EL (cell line): ENCODE measurements at regions not wholly inside any gene's neighbourhood (a gene's known extent, or its start where the extent isn't known, plus 50 kb on each side); places are given as distances from the start of the nearest gene placed in this dataset.

Source experiments
- DNase-seq: peaks from one replicate; pipeline ENCODE4 v3.0.0-alpha.2; 2016

- DNase-seq = no peak
Observed at GRCh38 chr9:91073049-91073810, 271.6 kb downstream of the SYK start.

DNA sequence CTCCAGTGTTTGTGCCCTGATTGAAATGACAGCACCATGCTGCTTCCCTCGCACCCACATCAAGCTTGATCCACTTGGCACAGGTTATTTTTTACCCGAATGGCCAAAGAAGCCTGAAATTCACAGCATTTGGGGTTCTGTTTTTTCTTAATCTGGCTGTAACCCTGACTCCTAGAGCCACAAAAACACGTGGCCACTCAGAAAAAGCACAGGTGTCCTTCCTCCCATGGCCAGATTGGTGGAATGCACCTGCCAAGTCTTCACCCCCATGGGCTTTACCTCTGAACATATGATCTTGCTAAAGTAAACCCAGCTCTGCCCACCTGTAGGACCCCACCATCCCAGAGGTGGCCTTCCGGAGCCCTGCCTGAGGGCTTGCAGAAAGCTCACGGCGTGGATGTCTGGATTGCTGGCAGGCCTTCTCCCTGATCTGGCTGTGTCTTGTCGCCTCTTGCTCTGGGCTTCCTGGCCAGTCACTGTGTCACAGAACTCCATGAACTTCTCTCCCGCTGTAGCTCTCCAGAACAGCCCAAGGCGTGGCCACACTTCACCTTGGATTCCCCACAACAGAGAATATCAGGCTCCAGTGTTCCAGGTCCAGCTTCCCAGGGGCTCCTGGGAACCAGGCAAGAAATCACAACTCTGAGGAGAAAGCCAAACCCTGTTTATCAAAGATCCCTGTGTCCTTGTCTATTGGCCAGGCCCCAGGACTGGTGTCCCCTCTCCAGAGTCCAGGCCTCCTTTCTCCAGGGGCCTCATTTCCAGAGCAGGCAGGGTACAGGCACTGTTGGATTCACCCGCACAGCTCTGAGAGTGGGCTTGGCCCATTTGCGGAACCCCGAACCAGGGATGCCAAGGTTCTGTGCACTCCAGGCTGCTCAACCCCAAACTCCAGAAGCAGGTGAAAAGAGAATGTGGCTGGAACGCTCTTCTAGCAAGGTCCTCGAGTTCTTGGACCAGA is 272.5 kb downstream of the SYK start:
- no peak for DNase-seq

- no peak for DNase-seq
Observed at GRCh38 chr9:91074866-91075265, 273.2 kb downstream of the SYK start.

- DNase-seq = peak; percentile 23
Observed at GRCh38 chr9:91075279-91075678, 273.7 kb downstream of the SYK start.

- no peak for DNase-seq
Observed at GRCh38 chr9:91077624-91078368, 276.2 kb downstream of the SYK start.

DNA sequence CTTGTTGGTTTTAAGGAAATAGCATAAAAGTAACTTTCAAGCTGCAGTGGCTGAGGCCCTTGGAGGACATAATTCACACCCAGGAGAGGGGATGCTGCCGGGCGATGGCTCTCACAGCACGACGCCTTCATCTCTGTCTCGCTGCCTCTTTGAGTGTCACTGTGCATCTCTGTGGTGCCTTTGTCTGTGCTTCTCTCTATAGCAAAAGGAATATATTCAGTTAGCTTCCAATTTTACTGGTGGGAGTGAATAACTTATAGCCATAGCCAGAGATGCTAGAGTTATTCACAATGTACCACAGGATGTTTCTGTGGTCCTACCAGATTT is 276.7 kb downstream of the SYK start:
- no peak for DNase-seq

GRCh38 chr9:91082731-91083130 is 279.0 kb downstream of the AUH start:
- DNase-seq = no peak

GRCh38 chr9:91084896-91085516 is 276.7 kb downstream of the AUH start:
- DNase-seq = no peak

DNA sequence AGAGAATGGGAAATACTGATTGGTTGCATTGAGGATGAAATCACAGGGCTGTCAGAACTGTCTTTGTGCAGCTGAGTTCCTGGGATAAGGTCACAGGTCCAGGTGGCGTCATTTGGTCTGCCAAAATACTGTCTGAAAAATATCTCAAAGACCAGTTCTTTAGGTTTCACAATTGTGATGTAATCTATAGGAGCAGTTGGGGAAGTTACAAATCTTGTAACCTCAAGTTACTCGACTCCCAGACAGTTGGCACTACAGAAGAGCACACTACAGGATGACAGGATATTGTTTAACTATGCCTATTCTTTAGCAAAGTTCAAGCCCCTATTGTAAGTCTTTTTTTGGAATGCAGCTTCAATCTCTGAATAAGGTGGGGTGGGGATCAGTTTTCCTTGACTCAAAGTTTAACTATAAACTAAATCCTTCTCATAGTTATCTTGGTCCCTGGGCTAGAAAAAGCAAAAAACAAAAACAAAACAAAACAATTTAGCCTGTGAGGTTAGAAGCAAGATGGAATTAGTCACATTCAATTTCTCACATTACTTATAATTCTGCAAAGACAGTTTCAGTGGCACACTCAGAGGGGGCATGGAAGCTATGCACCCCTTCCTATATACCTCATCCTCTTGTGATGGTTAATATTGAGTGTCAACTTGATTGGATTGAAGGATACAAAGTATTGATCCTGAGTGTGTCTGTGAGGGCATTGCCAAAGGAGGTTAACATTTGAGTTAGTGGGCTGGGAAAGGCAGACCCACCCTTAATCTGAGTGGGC is 276.0 kb downstream of the AUH start:
- DNase-seq = no peak

DNA sequence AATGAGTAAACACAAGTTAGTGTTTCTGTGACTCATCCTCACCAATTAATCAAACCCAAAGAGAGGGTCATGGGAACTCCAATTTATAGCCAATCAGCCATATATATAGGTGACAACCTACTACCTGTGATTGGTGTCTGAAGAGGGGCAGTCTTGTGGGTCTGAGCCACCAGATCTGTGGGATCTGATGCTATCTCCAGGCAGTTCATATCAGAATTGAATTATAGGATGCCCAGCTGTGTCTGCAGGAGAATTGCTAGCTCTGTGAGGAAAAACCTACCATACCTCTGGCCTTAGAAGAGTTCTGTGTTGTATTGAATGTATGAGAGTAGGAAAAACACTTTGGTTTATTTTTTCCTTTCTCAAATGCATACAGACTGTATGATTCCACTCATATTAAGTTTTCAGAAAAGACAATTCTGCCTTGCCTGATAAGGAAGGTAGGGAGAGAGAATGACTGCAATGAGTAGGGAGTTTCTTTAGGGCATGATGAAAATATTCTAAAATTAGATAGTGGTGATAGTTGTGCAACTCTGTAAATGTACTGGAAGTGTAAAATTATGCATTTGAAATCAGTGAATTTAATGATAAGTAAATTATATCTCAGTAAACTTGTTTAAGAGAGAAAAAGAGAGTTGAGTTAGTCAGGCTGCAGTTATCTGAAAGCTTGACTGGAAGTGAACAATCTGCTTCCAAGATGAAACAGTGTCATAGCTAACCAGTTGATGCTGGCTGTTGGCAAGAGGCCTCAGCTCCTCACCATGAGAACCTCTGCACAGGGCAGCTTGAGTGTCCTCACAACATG is 274.9 kb downstream of the AUH start:
- DNase-seq = no peak

DNA sequence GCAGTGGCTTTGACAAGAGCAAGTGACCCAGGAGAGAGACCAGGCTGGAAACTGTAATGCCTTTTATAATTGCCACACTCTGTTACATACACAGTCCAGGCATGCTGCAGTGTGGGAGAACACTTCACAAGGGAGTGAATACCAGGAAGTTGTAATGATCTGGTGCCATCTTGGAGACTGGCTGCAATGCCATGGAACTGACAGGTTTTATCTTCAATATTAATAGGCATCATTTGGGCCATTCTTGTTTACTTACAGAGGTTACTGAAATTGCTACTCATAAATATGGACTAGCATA is 274.3 kb downstream of the AUH start:
- DNase-seq = no peak

DNA sequence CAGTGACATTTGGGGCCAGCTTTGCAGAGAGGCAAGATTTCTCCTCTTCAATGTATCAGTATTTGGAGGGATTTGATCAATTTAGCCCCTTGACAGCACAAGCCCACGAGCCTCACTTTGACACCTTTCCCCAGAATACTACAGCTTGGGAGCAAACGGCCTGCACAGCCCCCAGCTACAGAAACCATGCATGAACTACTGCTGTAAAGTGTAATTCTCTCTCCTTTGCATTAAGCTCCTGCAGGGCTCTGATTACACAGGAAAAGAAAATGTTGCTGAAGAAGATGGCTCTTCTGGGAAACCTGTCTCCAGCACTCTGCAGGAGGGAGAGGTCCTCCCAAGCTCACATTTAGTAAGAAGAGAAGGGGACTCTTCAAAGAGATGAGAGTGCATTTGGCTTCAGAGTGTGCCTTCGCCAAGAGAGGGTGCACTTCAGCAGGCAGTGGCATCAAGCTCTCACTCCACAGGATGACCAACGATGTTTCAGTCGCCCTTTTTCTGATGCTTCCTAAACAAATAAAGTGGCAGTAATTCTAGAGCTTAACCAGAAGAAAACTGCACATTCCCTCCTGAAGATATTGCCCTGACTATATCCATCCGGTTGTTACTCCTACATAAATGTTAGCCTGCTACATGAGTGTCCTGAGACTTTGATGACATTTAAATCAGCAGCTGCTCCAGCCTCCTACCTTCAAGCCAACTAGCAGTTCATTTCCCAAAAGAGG is 272.2 kb downstream of the AUH start:
- DNase-seq = peak; percentile 41

DNA sequence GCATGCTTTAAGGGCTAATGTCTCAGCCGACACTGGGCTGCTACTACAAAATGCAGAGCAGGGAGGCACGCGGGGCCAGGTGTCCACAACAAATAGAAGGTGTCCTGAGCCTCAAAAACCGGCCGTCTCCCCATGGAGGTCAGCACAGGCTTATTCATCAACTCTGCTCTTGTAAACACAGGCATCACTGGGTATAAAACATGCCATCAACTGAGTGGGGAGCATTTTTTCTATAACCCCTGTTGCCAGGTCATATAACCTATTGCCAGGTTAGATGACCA is 271.6 kb downstream of the AUH start:
- no peak for DNase-seq

GRCh38 chr9:91092214-91092613 is 269.5 kb downstream of the AUH start:
- DNase-seq = no peak

- DNase-seq = no peak
Observed at GRCh38 chr9:91094324-91095088, 267.2 kb downstream of the AUH start.

DNA sequence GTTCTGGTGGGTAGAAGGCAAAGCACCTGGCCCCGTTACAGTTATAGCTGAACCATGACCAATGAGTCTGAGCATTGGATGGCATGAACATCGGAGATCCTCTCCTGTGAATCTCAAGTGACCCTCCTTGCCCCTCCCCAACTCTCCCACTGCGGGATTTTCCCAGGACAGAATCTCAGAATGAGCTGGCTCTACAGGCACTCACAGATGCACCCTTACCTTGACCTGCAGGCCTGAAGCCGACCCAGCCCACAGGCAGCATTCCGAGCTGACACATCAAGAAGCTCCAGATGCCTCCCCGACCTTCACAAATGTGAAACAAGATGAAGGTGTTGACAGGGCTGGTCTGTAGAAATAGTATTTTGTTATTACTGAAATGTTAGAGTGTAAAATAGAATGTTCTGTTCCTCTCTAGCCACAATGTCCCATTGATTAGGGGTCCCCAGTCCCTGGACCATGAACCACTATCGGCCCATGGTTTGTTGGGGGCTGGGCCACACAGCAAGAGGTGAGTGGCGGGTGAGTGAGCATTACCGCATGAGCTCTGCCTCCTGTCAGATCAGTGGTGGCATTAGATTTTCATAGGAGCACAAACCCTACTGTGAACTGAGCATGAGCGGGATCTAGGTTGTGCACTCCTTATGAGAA is 263.4 kb downstream of the AUH start:
- no peak for DNase-seq

DNA sequence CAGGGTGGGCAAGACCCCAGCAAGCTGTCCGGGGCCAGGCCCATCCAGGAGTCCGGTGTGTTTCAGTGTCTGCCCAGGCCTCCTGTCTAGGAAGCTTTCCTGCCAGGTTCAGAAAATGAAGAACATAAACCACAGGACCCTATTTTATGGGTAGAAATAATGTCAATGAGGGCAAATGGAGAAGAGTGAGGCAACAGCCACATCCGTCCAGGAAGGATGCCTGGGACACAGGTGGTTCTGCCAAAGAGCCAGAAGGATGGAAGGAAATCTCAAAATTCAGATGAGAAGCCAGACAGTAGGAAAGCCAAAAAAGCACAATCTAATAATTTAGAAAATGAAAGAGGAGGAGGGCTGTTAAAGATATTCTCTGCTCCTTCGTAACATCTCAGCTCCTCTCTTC is 262.3 kb downstream of the AUH start:
- no peak for DNase-seq

DNA sequence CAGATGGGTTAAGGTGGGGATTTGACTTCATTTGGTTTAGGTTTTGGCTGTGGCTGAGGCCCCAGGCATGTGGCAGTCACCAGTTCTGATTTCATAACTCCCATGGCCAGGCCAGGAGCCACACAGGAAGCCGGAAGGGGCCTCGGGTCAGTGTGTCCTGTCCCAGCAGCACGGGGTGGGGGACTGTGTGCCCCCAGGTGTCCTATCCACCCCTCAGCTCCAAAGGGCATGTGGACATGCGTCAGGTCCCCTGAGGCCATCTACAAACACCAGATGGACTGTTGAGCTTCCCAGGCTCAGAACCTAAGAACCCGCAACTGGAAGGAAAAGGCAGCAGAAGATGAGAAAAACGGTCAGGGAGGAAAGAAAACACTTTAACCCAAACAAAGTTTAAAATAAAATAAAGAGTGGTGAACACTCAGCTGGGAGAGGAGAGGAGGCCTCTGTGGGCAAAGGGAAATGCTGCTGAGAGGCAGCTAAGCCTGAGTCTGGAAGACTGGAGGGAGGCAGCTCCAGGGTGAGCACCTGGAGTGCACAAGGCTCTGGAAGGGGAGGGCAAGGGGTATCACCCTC is 260.8 kb downstream of the AUH start:
- peak; percentile 26 for DNase-seq

GRCh38 chr9:91101611-91102168 is 260.0 kb downstream of the AUH start:
- no peak for DNase-seq
